SKM-1 (cell line): ENCODE measurements at regions not wholly inside any gene's neighbourhood (a gene's known extent, or its start where the extent isn't known, plus 50 kb on each side); places are given as distances from the start of the nearest gene placed in this dataset.
"Not testable (repeated sequence)": the region's sequence is repeated elsewhere in the genome, so short reads cannot be mapped to it uniquely, and the experiment has no call there.

Experiments used
- DNase-seq: peaks from one replicate; lab custom pipeline; 2025; ENCODE audit not compliant: unreplicated experiment; lab: John Stamatoyannopoulos, UW

- DNase-seq: no peak
Observed at GRCh38 chr5:158606233-158606632, 493.5 kb downstream of the EBF1 start.

GRCh38 chr5:158602981-158603380 is 496.7 kb downstream of the EBF1 start:
- DNase-seq: no peak

- no peak for DNase-seq
Observed at GRCh38 chr5:158601118-158601517, 498.6 kb downstream of the EBF1 start.

GRCh38 chr5:158600679-158601078 is 499.0 kb downstream of the EBF1 start:
- DNase-seq: no peak

GRCh38 chr5:158599157-158599556 is 500.6 kb downstream of the EBF1 start:
- DNase-seq: no peak

GRCh38 chr5:158594595-158595242 is 505.0 kb downstream of the EBF1 start:
- DNase-seq: no peak

- DNase-seq: no peak
Observed at GRCh38 chr5:158593925-158594324, 505.8 kb downstream of the EBF1 start.

GRCh38 chr5:158591301-158591863 is 508.3 kb downstream of the EBF1 start:
- no peak for DNase-seq

- DNase-seq: no peak
Observed at GRCh38 chr5:158590746-158591300, 508.9 kb downstream of the EBF1 start.

- DNase-seq: no peak
Observed at GRCh38 chr5:158589939-158590338, 509.8 kb downstream of the EBF1 start.

GRCh38 chr5:158588617-158589016 is 511.1 kb downstream of the EBF1 start:
- DNase-seq: no peak

- DNase-seq: no peak
Observed at GRCh38 chr5:158586054-158586453, 513.7 kb downstream of the EBF1 start.

- not testable (repeated sequence) for DNase-seq
Observed at GRCh38 chr5:158582669-158583068, 517.0 kb downstream of the EBF1 start.

GRCh38 chr5:158573829-158574228 is 525.9 kb downstream of the EBF1 start:
- DNase-seq: no peak

- DNase-seq: no peak
Observed at GRCh38 chr5:158570502-158570901, 529.2 kb downstream of the EBF1 start.

- no peak for DNase-seq
Observed at GRCh38 chr5:158569534-158569933, 530.2 kb downstream of the EBF1 start.

- no peak for DNase-seq
Observed at GRCh38 chr5:158565017-158565789, 534.5 kb downstream of the EBF1 start.

- no peak for DNase-seq
Observed at GRCh38 chr5:158563760-158564390, 535.8 kb downstream of the EBF1 start.

GRCh38 chr5:158561562-158562190 is 538.0 kb downstream of the EBF1 start:
- DNase-seq: no peak

GRCh38 chr5:158560170-158560569 is 539.5 kb downstream of the EBF1 start:
- DNase-seq: no peak

- no peak for DNase-seq
Observed at GRCh38 chr5:158559643-158560042, 540.1 kb downstream of the EBF1 start.
